Heart left ventricle (tissue), 16 donors: ENCODE measurements at regions not wholly inside any gene's neighbourhood (a gene's known extent, or its start where the extent isn't known, plus 50 kb on each side); places are given as distances from the start of the nearest gene placed in this dataset.

ENCODE experiments used
- ATAC-seq, 4 donors: fragments of 200-7000 bp; cut with Tn5 transposase; one replicate each; pipeline ENCODE4 v1.9.1; 2020 to 2022; ENCODE audit warnings: moderate library complexity in 4 of 4, mild to moderate bottlenecking in 3 of 4, moderate number of reproducible peaks in 1 of 4
- DNase-seq, 5 donors: peaks; one replicate each; pipeline ENCODE4 v3.0.0-alpha.2; 2020
- H3K27ac ChIP-seq, 12 donors: fragments of 200-600 bp; sonication (generic) in 4 of 12; one replicate each; pipeline versions ENCODE4 v1.5.0 to v1.8.0; 2016 to 2022; ENCODE audit warnings: mild to moderate bottlenecking in 2 of 12
- H3K27me3 ChIP-seq, 9 donors: fragments of 200-600 bp; sonication (generic) in 2 of 9; one replicate each; pipeline versions ENCODE4 v1.5.1 to v1.8.0; 2016 to 2022; ENCODE audit warnings: mild to moderate bottlenecking in 3 of 9
- H3K36me3 ChIP-seq, 9 donors: fragments of 200-600 bp; sonication (generic) in 2 of 9; one replicate each; pipeline versions ENCODE4 v1.5.0 to v1.8.0; 2018 to 2022; ENCODE audit warnings: mild to moderate bottlenecking in 2 of 9
- H3K4me1 ChIP-seq, 12 donors: fragments of 200-600 bp; sonication (generic) in 4 of 12; one replicate each; pipeline versions ENCODE4 v1.5.0 to v1.8.0; 2016 to 2022; ENCODE audit warnings: mild to moderate bottlenecking in 3 of 12
- H3K4me3 ChIP-seq, 12 donors: fragments of 200-600 bp; sonication (generic) in 4 of 12; one replicate each; pipeline versions ENCODE4 v1.5.0 to v1.8.0; 2017 to 2022; ENCODE audit warnings: mild to moderate bottlenecking in 9 of 12, moderate library complexity in 4 of 12
- H3K9me3 ChIP-seq, 12 donors: fragments of 200-600 bp; sonication (generic) in 4 of 12; one replicate each; pipeline versions ENCODE4 v1.5.0 to v1.8.0; 2016 to 2022; ENCODE audit warnings: mild to moderate bottlenecking in 1 of 12
- POLR2A ChIP-seq, 2 donors: fragments of 450-650 bp; IDR thresholded peaks; one replicate each; pipeline ENCODE4 v1.6.1; 2017; ENCODE audit warnings: antibody characterized with exemption in 2 of 2, mild to moderate bottlenecking in 2 of 2, moderate library complexity in 2 of 2
- WGBS, 4 donors: extraction: QIAGEN DNeasy Blood & Tissue Kit in 2 of 4; methylation state at CpG; one replicate each; pipeline versions ENCODE4 v1.1.5 to v1.1.7; 2013 to 2018; 5-methylcytosine and 5-hydroxymethylcytosine counted together
- intact Hi-C, 10 donors: fragments of 100-400 bp; cut with DNase I; formaldehyde crosslinking; loops; one replicate each; pipeline versions ENCODE4 v1.11.1 to v1.14.2; 2022
- TF ChIP-seq, protein P1 (sequence below), 12 donors: fragments of 200-600 bp; sonication (generic) in 4 of 12; IDR thresholded peaks; one replicate each; pipeline versions ENCODE4 v1.5.0 to v1.8.0; 2018 to 2022; ENCODE audit warnings: antibody characterized with exemption in 12 of 12, mild to moderate bottlenecking in 5 of 12
- donor health status: ischemic (EF 13 %, LVEDD 7.1; RV severe dilation, severe dysfunction).
- donor health status: healthy with polysubstance abuse.
- donor health status: DM: no; HTN: yes; CAD: no.
- donor health status: DM: no; HTN: no; CAD: no.
- donor health status: ischemic (EF 25% LVEDD 6.9; RV normal size, moderate dysfunction).
- donor health status: ischemic (EF 25% LVEDD 5.7; RV mildly dilated, moderate dysfunction).
- donor health status: healthy.
- donor health status: DM: yes; HTN: yes; CAD: no.
- donor health status: ischemic (EF 35%, LVEDD 5.7; RV mildly dilated, moderate dysfunction).
- donor health status: nonischemic (EF 11% LVEDD 7.7; RV severe dilation, severe dysfunction).
- donor health status: DM: yes; HTN: yes; CAD: no.
- donor health status: PGD.
- donor health status: ischemic (EF 29% LVEDD 5.4; RV normal size, mild dysfunction).
- donor health status: nonischemic (EF 23%, LVEDD 6.1; RV moderate dilation, normal function).

DNA sequence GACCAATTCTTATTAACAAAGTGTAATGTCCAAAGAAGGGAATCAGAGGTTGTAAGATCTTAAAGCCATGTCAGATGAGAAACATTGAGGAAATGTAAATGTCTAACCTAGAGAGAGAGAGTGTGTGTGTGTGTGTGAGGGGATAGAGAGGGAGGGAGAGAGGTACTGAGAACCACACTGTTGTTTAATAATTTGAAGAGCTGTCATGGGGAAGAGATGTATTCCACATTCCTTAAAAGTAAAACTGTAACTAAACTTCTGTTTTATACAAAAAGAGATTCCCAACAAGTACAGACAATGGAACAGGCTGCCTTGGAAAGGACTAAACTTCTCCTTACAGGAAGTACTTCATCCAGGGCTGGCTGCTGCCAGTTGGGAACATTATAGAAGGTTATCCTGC is 68.9 kb upstream of the BOC start:
- no peak for ATAC-seq
- DNase-seq = no peak
- TF ChIP-seq POLR2A (IDR thresholded peaks at IDR 0.05) = no peak
- TF ChIP-seq, protein P1, sequence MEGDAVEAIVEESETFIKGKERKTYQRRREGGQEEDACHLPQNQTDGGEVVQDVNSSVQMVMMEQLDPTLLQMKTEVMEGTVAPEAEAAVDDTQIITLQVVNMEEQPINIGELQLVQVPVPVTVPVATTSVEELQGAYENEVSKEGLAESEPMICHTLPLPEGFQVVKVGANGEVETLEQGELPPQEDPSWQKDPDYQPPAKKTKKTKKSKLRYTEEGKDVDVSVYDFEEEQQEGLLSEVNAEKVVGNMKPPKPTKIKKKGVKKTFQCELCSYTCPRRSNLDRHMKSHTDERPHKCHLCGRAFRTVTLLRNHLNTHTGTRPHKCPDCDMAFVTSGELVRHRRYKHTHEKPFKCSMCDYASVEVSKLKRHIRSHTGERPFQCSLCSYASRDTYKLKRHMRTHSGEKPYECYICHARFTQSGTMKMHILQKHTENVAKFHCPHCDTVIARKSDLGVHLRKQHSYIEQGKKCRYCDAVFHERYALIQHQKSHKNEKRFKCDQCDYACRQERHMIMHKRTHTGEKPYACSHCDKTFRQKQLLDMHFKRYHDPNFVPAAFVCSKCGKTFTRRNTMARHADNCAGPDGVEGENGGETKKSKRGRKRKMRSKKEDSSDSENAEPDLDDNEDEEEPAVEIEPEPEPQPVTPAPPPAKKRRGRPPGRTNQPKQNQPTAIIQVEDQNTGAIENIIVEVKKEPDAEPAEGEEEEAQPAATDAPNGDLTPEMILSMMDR (IDR thresholded peaks at IDR 0.05) = no peak
- no peak overlapping the region for H3K27ac ChIP-seq
- no peaks in the 10 kb centered on the region for H3K27me3 ChIP-seq
- H3K4me3 ChIP-seq = no peak overlapping the region
- H3K36me3 ChIP-seq = no peaks in the 10 kb centered on the region
- intact Hi-C loops = no loop called here
- peaks cover 0 to 6% (median 0%) of the 10 kb centered on the region in 12 donors for H3K9me3 ChIP-seq
- H3K4me1 ChIP-seq = peaks cover 0 to 17% (median 0%) of the 10 kb centered on the region in 12 donors

DNA sequence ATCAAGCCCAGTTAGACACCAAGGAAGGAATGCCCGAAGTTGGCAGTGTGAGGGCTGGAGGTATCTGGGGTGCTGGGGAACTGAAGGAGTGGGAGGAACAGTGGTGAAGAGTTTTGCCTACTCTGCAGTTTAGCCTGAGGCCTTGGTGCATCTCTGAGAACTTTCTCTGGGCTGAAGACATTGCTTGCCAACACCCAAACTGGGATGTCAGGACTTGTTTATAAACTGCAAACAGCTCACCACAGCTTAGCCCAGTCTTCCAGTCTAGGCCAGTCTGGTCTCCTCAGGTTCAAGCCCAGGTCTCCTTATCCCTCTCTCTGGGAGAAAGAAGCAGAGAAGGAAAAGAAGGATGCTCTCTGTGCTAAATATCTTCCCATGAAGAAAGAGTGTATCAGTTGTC is 68.0 kb upstream of the BOC start:
- WGBS, 4 donors = 87 to 96% (median 91%) methylated on average over 1 of the region's 1 CpG
- no peak overlapping the region for H3K4me3 ChIP-seq
- intact Hi-C loops = no loop called here

DNA sequence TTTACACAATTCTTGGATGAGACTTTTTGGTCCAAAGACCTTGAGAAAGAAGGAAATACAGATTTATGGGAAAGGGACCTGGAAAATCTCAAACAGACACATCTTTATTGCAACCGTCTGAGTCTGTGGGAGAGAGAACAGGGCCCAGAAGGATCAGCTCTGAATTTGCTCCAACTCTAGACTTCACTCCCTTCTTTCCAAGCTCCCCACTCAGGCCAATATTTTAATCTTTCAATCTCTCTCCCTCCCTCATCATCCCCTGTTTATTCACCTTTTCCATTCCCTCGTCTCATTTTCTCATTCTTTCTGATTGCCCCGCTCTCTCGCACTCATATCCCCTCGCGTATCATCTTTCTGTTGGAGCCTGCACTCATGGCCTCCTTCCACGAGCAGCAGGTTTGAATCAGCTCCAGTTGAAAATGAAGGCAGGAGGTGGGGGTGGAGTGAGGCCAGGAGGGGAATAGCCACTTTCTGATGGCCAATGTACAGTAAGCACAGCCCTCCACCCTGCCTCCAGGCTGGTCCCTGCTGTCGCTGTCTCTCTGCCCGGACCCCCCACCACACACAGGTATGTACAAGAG is 63.6 kb upstream of the BOC start:
- peak overlapping the region in 10 of 12 donors; percentile 1 to 81 (median 51) for H3K27ac ChIP-seq
- TF ChIP-seq POLR2A (IDR thresholded peaks at IDR 0.05) = no peak
- TF ChIP-seq, protein P1 (IDR thresholded peaks at IDR 0.05) = no peak
- H3K4me1 ChIP-seq = peaks cover 0 to 46% (median 5%) of the 10 kb centered on the region in 12 donors
- peak overlapping the region in 1 of 12 donors; percentile 12 for H3K4me3 ChIP-seq
- no peaks in the 10 kb centered on the region for H3K9me3 ChIP-seq
- 68 to 81% (median 70%) methylated on average over 9 of the region's 9 CpGs for WGBS, 4 donors
- peak in 3 of 5 donors; percentile 42 to 59 (median 48) for DNase-seq
- ATAC-seq = peak; percentile 45 to 60 (median 52)
- intact Hi-C loops = loop anchor here in 1 of 10 donors (5.0 kb wide), 1 partner anchor 65 kb away; the partner anchor contains the start of gene BOC
- H3K36me3 ChIP-seq = no peaks in the 10 kb centered on the region
- no peaks in the 10 kb centered on the region for H3K27me3 ChIP-seq

More for the DNA sequence above, 68.0 kb upstream of the BOC start:
- ATAC-seq (no peak), DNase-seq (no peak)
- peaks cover 0 to under 1% (median 0%) of the 10 kb centered on the region in 12 donors for H3K9me3 ChIP-seq
- no peaks in the 10 kb centered on the region for H3K36me3 ChIP-seq
- H3K27ac ChIP-seq = no peak overlapping the region
- TF ChIP-seq POLR2A (IDR thresholded peaks at IDR 0.05) = no peak
- TF ChIP-seq, protein P1 (IDR thresholded peaks at IDR 0.05) = no peak
- H3K4me1 ChIP-seq = peaks cover 0 to 20% (median 0%) of the 10 kb centered on the region in 12 donors
- H3K27me3 ChIP-seq = no peaks in the 10 kb centered on the region

DNA sequence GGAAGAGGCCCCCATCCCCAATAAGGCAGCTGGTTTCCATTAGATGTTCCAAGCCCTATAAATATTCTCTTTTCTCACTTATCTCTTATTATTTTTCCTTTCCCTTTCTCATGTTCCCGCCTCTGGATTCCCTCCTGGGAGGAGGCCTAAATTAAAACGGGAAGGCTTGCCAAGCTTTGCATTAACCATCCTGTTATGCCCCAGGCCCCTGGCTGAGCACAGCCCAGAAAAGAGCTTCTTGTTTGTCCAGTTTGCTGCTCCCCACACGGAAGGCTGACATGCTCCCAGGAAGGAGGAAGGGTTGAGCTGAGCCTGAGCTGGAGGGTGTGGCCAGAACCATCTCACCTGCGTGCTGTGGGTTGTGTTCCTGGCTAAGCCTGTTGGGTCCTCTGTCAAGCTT is 63.1 kb upstream of the BOC start:
- peaks cover 0 to 50% (median 7%) of the 10 kb centered on the region in 12 donors for H3K4me1 ChIP-seq
- intact Hi-C loops = loop anchor here in 1 of 10 donors (5.0 kb wide), 1 partner anchor 64 kb away; the partner anchor contains the start of gene BOC
- DNase-seq (peak in 2 of 5 donors; percentile 25 to 27), ATAC-seq (peak in 3 of 4 donors; percentile 6 to 26 (median 26))
- peak overlapping the region in 8 of 12 donors; percentile 9 to 81 (median 64) for H3K27ac ChIP-seq
- TF ChIP-seq POLR2A (IDR thresholded peaks at IDR 0.05) = no peak
- TF ChIP-seq, protein P1 (IDR thresholded peaks at IDR 0.05) = no peak
- no peaks in the 10 kb centered on the region for H3K36me3 ChIP-seq
- H3K9me3 ChIP-seq = no peaks in the 10 kb centered on the region
- H3K27me3 ChIP-seq = no peaks in the 10 kb centered on the region
- 31 to 45% (median 40%) methylated on average over 3 to 4 of the region's 4 CpGs for whole genome bisulfite sequencing, 4 donors
- peak overlapping the region in 1 of 12 donors; percentile 12 for H3K4me3 ChIP-seq
